Mesothelial cell of epicardium (in vitro differentiated cells): ENCODE measurements at regions not wholly inside any gene's neighbourhood (a gene's known extent, or its start where the extent isn't known, plus 50 kb on each side); places are given as distances from the start of the nearest gene placed in this dataset.

ENCODE experiments used
- DNase-seq, 2 experiments: peaks; one replicate each; pipeline ENCODE4 v3.0.0; 2021; ENCODE audit warnings: low spot score in 2 of 2; ENCODE audit not compliant: unreplicated experiment in 2 of 2
- H3K27ac Mint-ChIP-seq: 2 replicates; pipeline ENCODE4 v1.8.0; 2021; ENCODE audit warnings: mixed read lengths
- H3K27me3 Mint-ChIP-seq: 2 replicates; pipeline ENCODE4 v1.8.0; 2021; ENCODE audit warnings: low read depth, mixed read lengths
- H3K36me3 Mint-ChIP-seq: 2 replicates; pipeline ENCODE4 v1.8.0; 2021; ENCODE audit warnings: mixed read lengths
- H3K4me1 Mint-ChIP-seq: 2 replicates; pipeline ENCODE4 v1.8.0; 2021; ENCODE audit warnings: mixed read lengths
- H3K4me3 Mint-ChIP-seq: 2 replicates; pipeline ENCODE4 v1.8.0; 2021; ENCODE audit warnings: mild to moderate bottlenecking, moderate library complexity, mixed read lengths
- H3K9me3 Mint-ChIP-seq: 2 replicates; pipeline ENCODE4 v1.8.0; 2021; ENCODE audit warnings: mixed read lengths
- TF ChIP-seq, protein P1 (sequence below): fragments of 200-600 bp; sonication (generic); IDR thresholded peaks from one replicate; pipeline ENCODE4 v1.5.0; 2021; ENCODE audit warnings: antibody characterized with exemption; ENCODE audit not compliant: unreplicated experiment

DNA sequence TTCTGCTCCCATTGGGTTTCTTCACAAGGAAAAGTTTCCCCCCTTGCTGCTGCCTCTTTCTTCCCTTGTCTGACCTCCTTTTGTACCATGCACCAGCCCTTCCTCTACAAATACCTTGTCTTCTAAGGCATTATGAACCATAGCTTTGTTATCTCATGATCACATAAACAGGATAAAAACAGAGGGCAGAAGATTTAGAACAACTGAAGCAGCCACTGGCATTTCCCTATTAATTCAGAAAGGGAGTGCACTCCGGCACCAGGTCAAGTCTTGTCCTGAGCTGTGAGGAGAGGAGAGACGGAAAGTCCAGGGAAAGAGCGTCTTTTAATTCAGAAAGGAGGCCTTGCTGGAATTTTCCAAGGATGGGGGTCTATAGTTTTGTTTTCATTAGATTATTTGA is 281.7 kb downstream of the RCHY1 start:
- TF ChIP-seq, protein P1, sequence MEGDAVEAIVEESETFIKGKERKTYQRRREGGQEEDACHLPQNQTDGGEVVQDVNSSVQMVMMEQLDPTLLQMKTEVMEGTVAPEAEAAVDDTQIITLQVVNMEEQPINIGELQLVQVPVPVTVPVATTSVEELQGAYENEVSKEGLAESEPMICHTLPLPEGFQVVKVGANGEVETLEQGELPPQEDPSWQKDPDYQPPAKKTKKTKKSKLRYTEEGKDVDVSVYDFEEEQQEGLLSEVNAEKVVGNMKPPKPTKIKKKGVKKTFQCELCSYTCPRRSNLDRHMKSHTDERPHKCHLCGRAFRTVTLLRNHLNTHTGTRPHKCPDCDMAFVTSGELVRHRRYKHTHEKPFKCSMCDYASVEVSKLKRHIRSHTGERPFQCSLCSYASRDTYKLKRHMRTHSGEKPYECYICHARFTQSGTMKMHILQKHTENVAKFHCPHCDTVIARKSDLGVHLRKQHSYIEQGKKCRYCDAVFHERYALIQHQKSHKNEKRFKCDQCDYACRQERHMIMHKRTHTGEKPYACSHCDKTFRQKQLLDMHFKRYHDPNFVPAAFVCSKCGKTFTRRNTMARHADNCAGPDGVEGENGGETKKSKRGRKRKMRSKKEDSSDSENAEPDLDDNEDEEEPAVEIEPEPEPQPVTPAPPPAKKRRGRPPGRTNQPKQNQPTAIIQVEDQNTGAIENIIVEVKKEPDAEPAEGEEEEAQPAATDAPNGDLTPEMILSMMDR, result no peak
- DNase-seq, result no peak
- H3K4me1 Mint-ChIP-seq, result peaks cover 68% of the 10 kb centered on the region
- no peak overlapping the region for H3K4me3 Mint-ChIP-seq
- H3K27me3 Mint-ChIP-seq, result no peaks in the 10 kb centered on the region
- peak overlapping the region; percentile 42 for H3K27ac Mint-ChIP-seq
- peaks cover 2% of the 10 kb centered on the region for H3K36me3 Mint-ChIP-seq
- H3K9me3 Mint-ChIP-seq, result no peaks in the 10 kb centered on the region

DNA sequence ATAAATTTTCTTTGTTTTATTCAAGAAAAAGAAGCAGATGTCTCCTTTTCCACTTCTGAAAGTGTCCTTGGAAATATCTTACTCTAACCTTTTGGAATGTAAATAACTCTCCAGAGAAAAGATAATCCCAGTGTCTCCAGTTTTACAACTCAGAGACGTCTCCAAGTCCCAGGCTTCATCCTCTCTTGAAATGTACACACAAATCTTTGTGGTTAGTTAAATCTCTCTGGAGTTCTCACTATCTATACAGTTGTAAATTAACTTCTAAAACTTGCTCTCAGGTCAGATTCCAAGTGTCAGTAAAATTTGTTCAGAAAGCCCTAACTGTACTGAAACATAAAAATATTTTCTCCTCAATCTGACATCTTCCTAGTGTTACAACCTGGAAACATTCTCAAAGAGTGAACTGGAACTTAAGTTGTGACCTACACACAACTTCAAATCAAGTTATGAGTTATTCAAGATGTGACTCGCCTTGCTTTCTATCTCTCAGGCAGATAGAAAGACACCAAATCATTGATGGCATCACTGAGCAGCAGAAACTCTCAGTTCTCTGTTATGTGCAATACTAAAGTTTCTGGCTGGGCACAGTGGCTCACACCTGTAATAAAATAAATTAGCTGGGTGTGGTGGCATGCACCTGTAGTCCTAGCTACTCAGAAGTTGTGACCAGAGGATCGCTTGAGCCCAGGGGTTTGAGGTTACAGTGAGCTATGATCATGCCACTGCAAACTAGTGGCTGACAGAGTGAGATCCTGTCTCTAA is 284.2 kb downstream of the RCHY1 start:
- peak overlapping the region; percentile 96 for H3K27ac Mint-ChIP-seq
- H3K4me3 Mint-ChIP-seq, result no peak overlapping the region
- H3K27me3 Mint-ChIP-seq, result no peaks in the 10 kb centered on the region
- peaks cover 58% of the 10 kb centered on the region for H3K4me1 Mint-ChIP-seq
- DNase-seq, result no peak
- TF ChIP-seq, protein P1, result no peak
- H3K36me3 Mint-ChIP-seq, result no peaks in the 10 kb centered on the region
- H3K9me3 Mint-ChIP-seq, result peaks cover 15% of the 10 kb centered on the region

DNA sequence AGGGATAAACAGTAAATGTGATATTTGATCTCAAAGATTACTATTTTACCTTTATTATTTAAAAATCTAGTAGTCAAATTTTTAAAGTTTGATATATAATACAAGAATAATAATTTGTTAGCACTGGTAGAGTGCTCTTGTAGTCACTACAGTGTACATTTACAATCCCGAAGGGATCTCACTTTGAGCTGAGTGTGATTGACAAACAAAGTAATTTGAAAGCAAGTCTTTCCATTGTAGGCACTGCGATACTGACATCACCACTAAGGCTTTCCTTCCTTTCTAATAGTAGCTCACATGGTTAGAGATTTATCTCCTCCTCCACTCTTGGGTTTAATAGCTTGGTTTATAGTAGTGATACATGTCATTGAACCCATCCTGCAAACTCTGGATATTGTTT is 280.6 kb downstream of the PARM1 start:
- peaks cover under 1% of the 10 kb centered on the region for H3K4me1 Mint-ChIP-seq
- H3K9me3 Mint-ChIP-seq, result peaks cover 5% of the 10 kb centered on the region
- H3K27me3 Mint-ChIP-seq, result no peaks in the 10 kb centered on the region

DNA sequence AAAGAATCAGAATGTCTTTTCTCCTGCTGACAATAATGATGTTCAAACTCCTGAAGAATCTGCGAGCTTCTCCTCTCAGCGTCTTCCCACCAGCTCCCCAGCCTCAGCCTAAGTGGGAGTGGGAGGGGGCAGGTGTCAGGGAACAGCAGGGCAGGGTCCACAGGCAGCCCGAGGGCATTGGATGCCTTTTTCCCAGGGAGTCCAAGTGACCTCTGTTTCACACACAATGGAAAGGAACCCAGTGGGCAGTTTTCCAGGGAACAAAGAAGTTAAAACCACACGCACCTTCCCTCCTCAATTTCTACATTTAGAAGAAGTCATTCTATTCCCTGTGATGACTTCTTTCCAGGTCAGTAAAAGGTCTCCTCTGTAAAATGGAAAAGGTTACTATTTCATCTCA is 278.5 kb downstream of the PARM1 start:
- no peak overlapping the region for H3K4me3 Mint-ChIP-seq
- no peak for DNase-seq
- TF ChIP-seq, protein P1, result no peak
- H3K9me3 Mint-ChIP-seq, result no peaks in the 10 kb centered on the region
- no peaks in the 10 kb centered on the region for H3K36me3 Mint-ChIP-seq
- H3K4me1 Mint-ChIP-seq, result peaks cover 1% of the 10 kb centered on the region
- no peaks in the 10 kb centered on the region for H3K27me3 Mint-ChIP-seq
- H3K27ac Mint-ChIP-seq, result no peak overlapping the region

More for the DNA sequence above, 280.6 kb downstream of the PARM1 start:
- TF ChIP-seq, protein P1, result no peak
- Mint-ChIP-seq H3K27ac (no peak overlapping the region), H3K4me3 (no peak overlapping the region), H3K36me3 (no peaks in the 10 kb centered on the region)
- DNase-seq, result no peak

DNA sequence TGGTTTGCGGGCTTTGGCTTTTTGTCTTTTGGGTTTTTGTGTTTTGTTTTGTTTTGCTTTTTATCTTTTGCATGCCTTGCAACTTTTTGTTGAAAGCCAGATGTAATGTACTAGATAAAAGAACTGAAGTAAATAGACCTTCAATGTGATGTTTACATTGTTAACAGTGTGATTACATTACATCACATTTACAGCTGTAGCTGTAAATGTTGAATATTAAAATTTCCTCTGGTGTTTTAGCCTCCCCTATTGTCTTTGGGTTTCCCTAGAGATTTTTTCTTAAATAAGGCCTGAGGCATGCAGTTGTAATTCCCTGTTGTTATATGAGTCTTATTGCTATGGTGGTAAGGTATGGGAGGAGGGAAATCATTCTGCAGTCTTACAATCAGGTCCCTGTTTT is 275.0 kb downstream of the PARM1 start:
- no peak for DNase-seq
- Mint-ChIP-seq H3K27ac (no peak overlapping the region), H3K36me3 (no peaks in the 10 kb centered on the region), H3K27me3 (no peaks in the 10 kb centered on the region), H3K4me3 (no peak overlapping the region), H3K9me3 (peaks cover 3% of the 10 kb centered on the region), H3K4me1 (peaks cover 1% of the 10 kb centered on the region)
- TF ChIP-seq, protein P1, result no peak
